ENCODE measurements at regions not wholly inside any gene's neighbourhood (a gene's known extent, or its start where the extent isn't known, plus 50 kb on each side); places are given as distances from the start of the nearest gene placed in this dataset.

DNA sequence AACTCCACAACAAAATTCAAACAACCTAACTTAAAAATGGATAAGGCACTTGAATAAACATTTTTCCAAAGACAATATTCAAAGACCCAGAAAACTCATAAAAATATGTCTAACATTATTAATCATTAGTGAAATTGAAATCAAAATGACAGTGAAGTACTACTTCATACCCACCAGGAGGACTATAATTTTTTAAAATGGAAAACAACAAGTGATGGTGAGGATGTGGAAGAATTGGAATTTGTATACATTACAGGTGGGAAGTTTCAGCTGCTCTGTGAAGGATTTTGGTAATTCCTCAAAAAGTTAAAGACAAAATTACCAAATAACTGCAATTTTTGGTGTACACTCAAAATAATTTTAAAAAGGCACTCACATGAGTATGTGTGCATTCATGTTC lies 920.0 kb downstream of the TDRD15 start:
- Histone ChIP-seq H3K9ac (ENCODE audit: insufficient read depth, low read depth, low read length) (no peak overlapping the region), H3K27ac (ENCODE audit: extremely low read length, insufficient read depth, low read length) (no peak overlapping the region), H3K4me3 (replicated peaks in 1 of 3; ENCODE audit: insufficient read depth in 1 of 3, low read depth in 2 of 3, low read length in 3 of 3) (0 out of 6 replicates have a peak overlapping the region, but pooled peaks of 1 of the 3 experiments have one; percentile 7), H3K4me2 (ENCODE audit: low read depth, low read length) (no peak overlapping the region), H3K36me3 (replicated peaks in 1 of 2; ENCODE audit: control insufficient read depth in 1 of 2, insufficient read depth in 2 of 2, low read length in 2 of 2) (no peaks in the 10 kb centered on the region), H3K79me2 (ENCODE audit: insufficient read depth, low read length) (no peaks in the 10 kb centered on the region), H3K27me3 (ENCODE audit: control insufficient read depth in 1 of 2, insufficient read depth in 2 of 2, low read length in 2 of 2) (no peaks in the 10 kb centered on the region), H3K9me3 (ENCODE audit: low read length) (no peaks in the 10 kb centered on the region), H2AFZ (ENCODE audit: low read length) (no peak overlapping the region), H4K20me1 (ENCODE audit: insufficient read depth, low read length) (no peaks in the 10 kb centered on the region), H3K4me1 (ENCODE audit: insufficient read depth, low read length) (no peaks in the 10 kb centered on the region)
- ATAC-seq: no peak
- in situ Hi-C loops (cut with HindIII; ENCODE audit: extremely low pct_ligation_motif_present, low pct_unique_long_range_greater_than_20kb): no loop called here
- intact Hi-C loops (cut with micrococcal nuclease; ENCODE audit: unreplicated experiment): no loop called here
- FAIRE-seq: no peak
- BruUV-seq (replicated peaks): no TSS peak
- DNase-seq (ENCODE audit: low spot score): no peak
- POLR2A ChIA-PET: no interaction called here
- CTCF ChIA-PET (ENCODE audit: low intra/inter-chr PET ratio, low total read pairs): no interaction called here
- TF ChIP-seq ELF3 (CRISPR knock-in tag; IDR thresholded peaks at IDR 0.05) (no peak), PLRG1 (conservative IDR thresholded peaks at IDR 0.05) (no peak), ZNF451 (CRISPR knock-in tag; IDR thresholded peaks at IDR 0.05) (no peak), DMTF1 (CRISPR knock-in tag; IDR thresholded peaks at IDR 0.05) (no peak), ZNF256 (CRISPR knock-in tag; conservative IDR thresholded peaks at IDR 0.05) (no peak), NONO (IDR thresholded peaks at IDR 0.05) (no peak), NONO (CRISPR knock-in tag; conservative IDR thresholded peaks at IDR 0.05) (no peak), ZNF788 (CRISPR knock-in tag; IDR thresholded peaks at IDR 0.05; ENCODE audit: borderline replicate concordance) (no peak), ETV6 (CRISPR knock-in tag; conservative IDR thresholded peaks at IDR 0.05) (no peak), POLR2AphosphoS2 (IDR thresholded peaks at IDR 0.05; ENCODE audit: low read depth, low read length) (no peak), ZNF816 (CRISPR knock-in tag; IDR thresholded peaks at IDR 0.05; ENCODE audit: borderline replicate concordance) (no peak)
- TF ChIP-seq, protein P1, sequence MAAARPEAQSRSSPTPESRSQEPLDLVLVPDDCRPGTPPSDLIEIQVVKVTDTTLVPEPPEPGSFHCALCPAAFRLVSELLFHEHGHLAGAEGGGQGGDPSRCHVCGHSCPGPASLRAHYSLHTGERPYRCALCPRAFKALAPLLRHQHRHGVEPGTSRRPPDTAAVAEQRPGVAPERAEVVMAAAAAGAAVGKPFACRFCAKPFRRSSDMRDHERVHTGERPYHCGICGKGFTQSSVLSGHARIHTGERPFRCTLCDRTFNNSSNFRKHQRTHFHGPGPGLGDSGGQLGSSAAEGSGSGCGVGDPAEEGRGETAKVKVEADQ (CRISPR knock-in tag; IDR thresholded peaks at IDR 0.05; ENCODE audit: borderline replicate concordance): no peak
- TF ChIP-seq, protein P2, sequence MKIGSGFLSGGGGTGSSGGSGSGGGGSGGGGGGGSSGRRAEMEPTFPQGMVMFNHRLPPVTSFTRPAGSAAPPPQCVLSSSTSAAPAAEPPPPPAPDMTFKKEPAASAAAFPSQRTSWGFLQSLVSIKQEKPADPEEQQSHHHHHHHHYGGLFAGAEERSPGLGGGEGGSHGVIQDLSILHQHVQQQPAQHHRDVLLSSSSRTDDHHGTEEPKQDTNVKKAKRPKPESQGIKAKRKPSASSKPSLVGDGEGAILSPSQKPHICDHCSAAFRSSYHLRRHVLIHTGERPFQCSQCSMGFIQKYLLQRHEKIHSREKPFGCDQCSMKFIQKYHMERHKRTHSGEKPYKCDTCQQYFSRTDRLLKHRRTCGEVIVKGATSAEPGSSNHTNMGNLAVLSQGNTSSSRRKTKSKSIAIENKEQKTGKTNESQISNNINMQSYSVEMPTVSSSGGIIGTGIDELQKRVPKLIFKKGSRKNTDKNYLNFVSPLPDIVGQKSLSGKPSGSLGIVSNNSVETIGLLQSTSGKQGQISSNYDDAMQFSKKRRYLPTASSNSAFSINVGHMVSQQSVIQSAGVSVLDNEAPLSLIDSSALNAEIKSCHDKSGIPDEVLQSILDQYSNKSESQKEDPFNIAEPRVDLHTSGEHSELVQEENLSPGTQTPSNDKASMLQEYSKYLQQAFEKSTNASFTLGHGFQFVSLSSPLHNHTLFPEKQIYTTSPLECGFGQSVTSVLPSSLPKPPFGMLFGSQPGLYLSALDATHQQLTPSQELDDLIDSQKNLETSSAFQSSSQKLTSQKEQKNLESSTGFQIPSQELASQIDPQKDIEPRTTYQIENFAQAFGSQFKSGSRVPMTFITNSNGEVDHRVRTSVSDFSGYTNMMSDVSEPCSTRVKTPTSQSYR (CRISPR knock-in tag; IDR thresholded peaks at IDR 0.05; ENCODE audit: borderline replicate concordance): no peak
- TF ChIP-seq, protein P3, sequence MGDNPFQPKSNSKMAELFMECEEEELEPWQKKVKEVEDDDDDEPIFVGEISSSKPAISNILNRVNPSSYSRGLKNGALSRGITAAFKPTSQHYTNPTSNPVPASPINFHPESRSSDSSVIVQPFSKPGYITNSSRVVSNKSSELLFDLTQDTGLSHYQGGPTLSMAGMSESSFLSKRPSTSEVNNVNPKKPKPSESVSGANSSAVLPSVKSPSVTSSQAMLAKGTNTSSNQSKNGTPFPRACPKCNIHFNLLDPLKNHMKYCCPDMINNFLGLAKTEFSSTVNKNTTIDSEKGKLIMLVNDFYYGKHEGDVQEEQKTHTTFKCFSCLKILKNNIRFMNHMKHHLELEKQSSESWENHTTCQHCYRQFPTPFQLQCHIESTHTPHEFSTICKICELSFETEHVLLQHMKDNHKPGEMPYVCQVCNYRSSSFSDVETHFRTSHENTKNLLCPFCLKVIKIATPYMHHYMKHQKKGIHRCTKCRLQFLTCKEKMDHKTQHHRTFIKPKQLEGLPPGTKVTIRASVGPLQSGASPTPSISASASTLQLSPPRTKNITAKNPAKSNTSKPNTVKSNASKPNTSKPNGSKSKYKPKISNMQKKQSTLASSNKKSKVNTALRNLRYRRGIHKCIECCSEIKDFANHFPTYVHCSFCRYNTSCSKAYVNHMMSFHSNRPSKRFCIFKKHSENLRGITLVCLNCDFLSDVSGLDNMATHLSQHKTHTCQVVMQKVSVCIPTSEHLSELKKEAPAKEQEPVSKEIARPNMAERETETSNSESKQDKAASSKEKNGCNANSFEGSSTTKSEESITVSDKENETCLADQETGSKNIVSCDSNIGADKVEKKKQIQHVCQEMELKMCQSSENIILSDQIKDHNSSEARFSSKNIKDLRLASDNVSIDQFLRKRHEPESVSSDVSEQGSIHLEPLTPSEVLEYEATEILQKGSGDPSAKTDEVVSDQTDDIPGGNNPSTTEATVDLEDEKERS (CRISPR knock-in tag; IDR thresholded peaks at IDR 0.05): no peak
- TF ChIP-seq, protein P4, sequence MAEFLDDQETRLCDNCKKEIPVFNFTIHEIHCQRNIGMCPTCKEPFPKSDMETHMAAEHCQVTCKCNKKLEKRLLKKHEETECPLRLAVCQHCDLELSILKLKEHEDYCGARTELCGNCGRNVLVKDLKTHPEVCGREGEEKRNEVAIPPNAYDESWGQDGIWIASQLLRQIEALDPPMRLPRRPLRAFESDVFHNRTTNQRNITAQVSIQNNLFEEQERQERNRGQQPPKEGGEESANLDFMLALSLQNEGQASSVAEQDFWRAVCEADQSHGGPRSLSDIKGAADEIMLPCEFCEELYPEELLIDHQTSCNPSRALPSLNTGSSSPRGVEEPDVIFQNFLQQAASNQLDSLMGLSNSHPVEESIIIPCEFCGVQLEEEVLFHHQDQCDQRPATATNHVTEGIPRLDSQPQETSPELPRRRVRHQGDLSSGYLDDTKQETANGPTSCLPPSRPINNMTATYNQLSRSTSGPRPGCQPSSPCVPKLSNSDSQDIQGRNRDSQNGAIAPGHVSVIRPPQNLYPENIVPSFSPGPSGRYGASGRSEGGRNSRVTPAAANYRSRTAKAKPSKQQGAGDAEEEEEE (CRISPR knock-in tag; IDR thresholded peaks at IDR 0.05; ENCODE audit: borderline replicate concordance): no peak

Data from HepG2 (cell line).